ENCODE measurements at regions not wholly inside any gene's neighbourhood (a gene's known extent, or its start where the extent isn't known, plus 50 kb on each side); places are given as distances from the start of the nearest gene placed in this dataset.

GRCh38 chr2:145725876-145726275, 1206.0 kb upstream of the ZEB2 start:
- Histone ChIP-seq H3K27me3 (no peaks in the 10 kb centered on the region), H3K27ac (no peak overlapping the region), H3K4me1 (no peaks in the 10 kb centered on the region), H3K9me3 (no peaks in the 10 kb centered on the region), H3K36me3 (ENCODE audit: low read depth, missing control alignments) (no peaks in the 10 kb centered on the region), H3K4me3 (no peak overlapping the region)
- intact Hi-C loops (cut with DNase I; ENCODE audit: low total_unique reads): no loop called here
- no peak for TF ChIP-seq POLR2A (IDR thresholded peaks at IDR 0.05)
- TF ChIP-seq, protein P1, sequence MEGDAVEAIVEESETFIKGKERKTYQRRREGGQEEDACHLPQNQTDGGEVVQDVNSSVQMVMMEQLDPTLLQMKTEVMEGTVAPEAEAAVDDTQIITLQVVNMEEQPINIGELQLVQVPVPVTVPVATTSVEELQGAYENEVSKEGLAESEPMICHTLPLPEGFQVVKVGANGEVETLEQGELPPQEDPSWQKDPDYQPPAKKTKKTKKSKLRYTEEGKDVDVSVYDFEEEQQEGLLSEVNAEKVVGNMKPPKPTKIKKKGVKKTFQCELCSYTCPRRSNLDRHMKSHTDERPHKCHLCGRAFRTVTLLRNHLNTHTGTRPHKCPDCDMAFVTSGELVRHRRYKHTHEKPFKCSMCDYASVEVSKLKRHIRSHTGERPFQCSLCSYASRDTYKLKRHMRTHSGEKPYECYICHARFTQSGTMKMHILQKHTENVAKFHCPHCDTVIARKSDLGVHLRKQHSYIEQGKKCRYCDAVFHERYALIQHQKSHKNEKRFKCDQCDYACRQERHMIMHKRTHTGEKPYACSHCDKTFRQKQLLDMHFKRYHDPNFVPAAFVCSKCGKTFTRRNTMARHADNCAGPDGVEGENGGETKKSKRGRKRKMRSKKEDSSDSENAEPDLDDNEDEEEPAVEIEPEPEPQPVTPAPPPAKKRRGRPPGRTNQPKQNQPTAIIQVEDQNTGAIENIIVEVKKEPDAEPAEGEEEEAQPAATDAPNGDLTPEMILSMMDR (IDR thresholded peaks at IDR 0.05): no peak
- no peak for DNase-seq
- 85 to 90% methylated on average over 3 of the region's 3 CpGs for WGBS, 2 donors

DNA sequence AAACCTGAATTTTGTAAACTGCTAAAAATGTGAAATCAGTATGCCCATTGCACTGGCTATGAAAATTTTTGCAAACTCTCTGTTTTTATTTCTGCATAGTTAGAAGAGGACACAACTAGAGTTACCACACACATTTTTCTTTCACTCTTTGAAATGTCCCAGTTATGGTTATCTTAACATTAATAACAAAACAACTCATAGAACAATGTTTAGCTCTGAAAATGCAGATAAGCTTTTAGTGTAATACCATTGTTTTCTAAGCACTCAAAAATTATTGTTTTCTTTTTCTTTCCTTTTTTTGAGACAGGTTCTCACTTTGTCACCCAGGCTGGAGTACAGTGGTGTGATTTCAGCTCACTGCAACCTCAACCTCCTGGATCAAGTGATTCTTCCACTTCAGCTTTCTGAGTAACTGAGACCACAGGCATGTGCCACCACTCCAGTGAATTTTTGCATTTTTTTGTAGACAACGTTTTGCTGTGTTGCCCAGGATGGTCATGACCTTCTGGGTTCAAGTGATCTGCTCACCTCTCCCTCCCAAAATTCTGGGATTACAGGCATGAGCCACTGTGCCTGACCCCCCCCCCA, 1204.5 kb upstream of the ZEB2 start:
- Histone ChIP-seq H3K4me3 (no peak overlapping the region), H3K9me3 (no peaks in the 10 kb centered on the region), H3K27ac (no peak overlapping the region), H3K27me3 (no peaks in the 10 kb centered on the region), H3K36me3 (ENCODE audit: low read depth, missing control alignments) (no peaks in the 10 kb centered on the region), H3K4me1 (peaks cover 5% of the 10 kb centered on the region)
- DNase-seq: no peak
- WGBS, 2 donors: 19 to 69% methylated on average over 1 of the region's 1 CpG
- TF ChIP-seq, protein P1 (IDR thresholded peaks at IDR 0.05): no peak
- no peak for TF ChIP-seq POLR2A (IDR thresholded peaks at IDR 0.05)
- intact Hi-C loops (cut with DNase I; ENCODE audit: low total_unique reads): no loop called here

DNA sequence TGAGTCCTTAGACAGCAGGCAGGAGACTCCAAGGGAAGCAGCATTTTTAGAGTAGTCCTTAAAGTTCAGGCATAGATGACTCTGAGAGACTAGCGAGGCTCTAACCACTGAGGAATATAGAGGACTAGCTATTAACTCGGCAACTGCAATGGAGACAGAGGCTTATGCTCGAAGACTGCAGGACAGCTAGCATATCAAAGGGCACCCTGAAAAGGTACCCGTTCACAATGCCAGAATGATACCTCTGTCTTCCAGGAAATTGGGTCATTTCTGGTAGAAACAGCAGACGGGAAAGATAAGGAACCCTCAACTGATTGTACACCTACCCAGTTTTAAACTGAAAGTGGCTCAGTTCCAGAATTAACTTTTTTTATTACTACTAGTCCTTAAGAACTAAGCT, 1204.0 kb upstream of the ZEB2 start:
- intact Hi-C loops (cut with DNase I; ENCODE audit: low total_unique reads): no loop called here
- WGBS, 2 donors: 79 to 82% methylated on average over 5 of the region's 5 CpGs

GRCh38 chr2:145721681-145722080, 1201.8 kb upstream of the ZEB2 start:
- Histone ChIP-seq H3K27ac (no peak overlapping the region), H3K4me1 (peaks cover 5% of the 10 kb centered on the region), H3K4me3 (no peak overlapping the region), H3K9me3 (no peaks in the 10 kb centered on the region), H3K36me3 (ENCODE audit: low read depth, missing control alignments) (no peaks in the 10 kb centered on the region), H3K27me3 (no peaks in the 10 kb centered on the region)
- no peak for DNase-seq
- no peak for TF ChIP-seq POLR2A (IDR thresholded peaks at IDR 0.05)
- TF ChIP-seq, protein P1 (IDR thresholded peaks at IDR 0.05): no peak
- WGBS, 2 donors: 71 to 95% methylated on average over 1 of the region's 1 CpG
- intact Hi-C loops (cut with DNase I; ENCODE audit: low total_unique reads): no loop called here

More for the DNA sequence above, 1204.0 kb upstream of the ZEB2 start:
- Histone ChIP-seq H3K36me3 (ENCODE audit: low read depth, missing control alignments) (no peaks in the 10 kb centered on the region), H3K27ac (no peak overlapping the region), H3K27me3 (no peaks in the 10 kb centered on the region), H3K4me3 (no peak overlapping the region), H3K9me3 (no peaks in the 10 kb centered on the region), H3K4me1 (peaks cover 5% of the 10 kb centered on the region)
- DNase-seq: no peak
- TF ChIP-seq, protein P1 (IDR thresholded peaks at IDR 0.05): no peak
- no peak for TF ChIP-seq POLR2A (IDR thresholded peaks at IDR 0.05)

- 64 to 70% methylated on average over 2 of the region's 2 CpGs for WGBS, 2 donors
- intact Hi-C loops (cut with DNase I; ENCODE audit: low total_unique reads): no loop called here
- DNase-seq: no peak
- H3K4me3 ChIP-seq: no peak overlapping the region
- H3K36me3 ChIP-seq (ENCODE audit: low read depth, missing control alignments): no peaks in the 10 kb centered on the region
- peaks cover 3% of the 10 kb centered on the region for H3K4me1 ChIP-seq
- TF ChIP-seq POLR2A (IDR thresholded peaks at IDR 0.05): no peak
- TF ChIP-seq, protein P1 (IDR thresholded peaks at IDR 0.05): no peak
- H3K27ac ChIP-seq: no peak overlapping the region
- no peaks in the 10 kb centered on the region for H3K27me3 ChIP-seq
- H3K9me3 ChIP-seq: no peaks in the 10 kb centered on the region
These were observed 1195.7 kb upstream of the ZEB2 start for GRCh38 chr2:145715601-145716000.

All from testis (tissue), 2 donors.